NB4 (cell line): ENCODE measurements at regions not wholly inside any gene's neighbourhood (a gene's known extent, or its start where the extent isn't known, plus 50 kb on each side); places are given as distances from the start of the nearest gene placed in this dataset.
"Not testable (repeated sequence)": the region's sequence is repeated elsewhere in the genome, so short reads cannot be mapped to it uniquely, and the experiment has no call there.

ENCODE experiments used
- MAX ChIP-seq: IDR thresholded peaks from 2 replicates; pipeline ENCODE4 v1.6.1; 2011; ENCODE audit warnings: low read depth, low read length
- POLR2A ChIP-seq: IDR thresholded peaks from 2 replicates; pipeline ENCODE4 v1.6.1; 2011; ENCODE audit warnings: mild to moderate bottlenecking; ENCODE audit not compliant: insufficient read length; ENCODE audit errors: extremely low read depth
- TF ChIP-seq, protein P1 (sequence below): IDR thresholded peaks from one replicate; pipeline ENCODE4 v1.5.1; 2012; ENCODE audit warnings: low read depth, low read length

GRCh38 chr7:65290340-65290739, 83.3 kb upstream of the ZNF92 start:
- TF ChIP-seq, protein P1, sequence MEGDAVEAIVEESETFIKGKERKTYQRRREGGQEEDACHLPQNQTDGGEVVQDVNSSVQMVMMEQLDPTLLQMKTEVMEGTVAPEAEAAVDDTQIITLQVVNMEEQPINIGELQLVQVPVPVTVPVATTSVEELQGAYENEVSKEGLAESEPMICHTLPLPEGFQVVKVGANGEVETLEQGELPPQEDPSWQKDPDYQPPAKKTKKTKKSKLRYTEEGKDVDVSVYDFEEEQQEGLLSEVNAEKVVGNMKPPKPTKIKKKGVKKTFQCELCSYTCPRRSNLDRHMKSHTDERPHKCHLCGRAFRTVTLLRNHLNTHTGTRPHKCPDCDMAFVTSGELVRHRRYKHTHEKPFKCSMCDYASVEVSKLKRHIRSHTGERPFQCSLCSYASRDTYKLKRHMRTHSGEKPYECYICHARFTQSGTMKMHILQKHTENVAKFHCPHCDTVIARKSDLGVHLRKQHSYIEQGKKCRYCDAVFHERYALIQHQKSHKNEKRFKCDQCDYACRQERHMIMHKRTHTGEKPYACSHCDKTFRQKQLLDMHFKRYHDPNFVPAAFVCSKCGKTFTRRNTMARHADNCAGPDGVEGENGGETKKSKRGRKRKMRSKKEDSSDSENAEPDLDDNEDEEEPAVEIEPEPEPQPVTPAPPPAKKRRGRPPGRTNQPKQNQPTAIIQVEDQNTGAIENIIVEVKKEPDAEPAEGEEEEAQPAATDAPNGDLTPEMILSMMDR = not testable (repeated sequence)
- TF ChIP-seq POLR2A, MAX: not testable (repeated sequence)
